GM21515 (cell line): ENCODE measurements at regions not wholly inside any gene's neighbourhood (a gene's known extent, or its start where the extent isn't known, plus 50 kb on each side); places are given as distances from the start of the nearest gene placed in this dataset.
"Not testable (repeated sequence)": the region's sequence is repeated elsewhere in the genome, so short reads cannot be mapped to it uniquely, and the experiment has no call there.

ENCODE experiments used
- ATAC-seq: cut with Tn5 transposase; IDR thresholded peaks from one replicate; pipeline ENCODE4 v1.9.1; 2021; ENCODE audit not compliant: unreplicated experiment

- ATAC-seq = no peak
These were observed 95.6 kb downstream of the RRAGB start for GRCh38 chrX:55813150-55813549.

- ATAC-seq = no peak
These were observed 98.0 kb downstream of the RRAGB start for GRCh38 chrX:55815546-55815945.

- ATAC-seq = no peak
These were observed 98.5 kb downstream of the RRAGB start for GRCh38 chrX:55816023-55816422.

- no peak for ATAC-seq
These were observed 101.3 kb downstream of the RRAGB start for GRCh38 chrX:55818673-55819375.

GRCh38 chrX:55839485-55839884 is 121.9 kb downstream of the RRAGB start:
- no peak for ATAC-seq

- no peak for ATAC-seq
These were observed 124.6 kb downstream of the RRAGB start for GRCh38 chrX:55841962-55842752.

GRCh38 chrX:55866779-55867178 is 149.2 kb downstream of the RRAGB start:
- not testable (repeated sequence) for ATAC-seq

DNA sequence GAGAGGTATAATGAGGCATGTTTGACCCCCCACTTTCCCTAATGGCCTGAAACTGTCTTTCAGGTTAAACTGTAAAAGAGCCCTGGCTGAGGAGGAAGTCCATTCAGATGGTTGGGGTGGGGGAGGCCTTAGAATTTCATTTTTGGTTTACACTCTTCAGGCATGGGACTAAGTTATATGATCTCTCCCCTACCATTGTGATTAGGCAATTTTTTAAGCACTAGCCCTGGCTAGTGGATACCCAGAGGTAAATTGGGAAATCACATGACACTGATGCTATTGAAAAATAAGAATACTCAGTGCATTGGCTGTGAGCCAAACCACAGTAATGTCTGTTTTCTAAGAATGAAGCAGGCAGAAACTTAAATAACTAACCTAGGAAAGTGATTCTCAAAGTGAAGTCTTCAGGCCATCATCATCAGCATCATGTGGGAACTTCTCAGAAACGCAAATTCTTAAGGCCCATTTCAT is 149.7 kb downstream of the RRAGB start:
- peak; percentile 96 for ATAC-seq

GRCh38 chrX:55867708-55868107 is 150.2 kb downstream of the RRAGB start:
- peak; percentile 37 for ATAC-seq

DNA sequence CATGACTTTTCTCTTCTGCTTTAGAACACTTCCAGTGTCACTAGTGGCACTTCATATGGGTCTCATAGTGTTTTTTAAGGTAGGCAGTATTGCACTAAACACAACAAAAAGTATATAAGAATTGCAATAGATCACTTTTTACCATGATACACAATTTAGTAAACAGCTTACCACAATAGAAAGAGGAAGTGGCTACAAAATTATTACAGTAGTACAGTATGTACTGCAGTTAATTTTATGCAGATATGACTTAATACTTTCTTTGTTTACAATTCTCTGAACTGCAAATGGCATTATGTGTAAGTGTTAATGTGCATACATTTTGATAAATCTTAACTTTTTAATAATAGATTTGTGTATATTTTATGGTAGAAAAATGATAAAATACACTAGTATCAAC is 157.3 kb downstream of the RRAGB start:
- ATAC-seq = no peak

DNA sequence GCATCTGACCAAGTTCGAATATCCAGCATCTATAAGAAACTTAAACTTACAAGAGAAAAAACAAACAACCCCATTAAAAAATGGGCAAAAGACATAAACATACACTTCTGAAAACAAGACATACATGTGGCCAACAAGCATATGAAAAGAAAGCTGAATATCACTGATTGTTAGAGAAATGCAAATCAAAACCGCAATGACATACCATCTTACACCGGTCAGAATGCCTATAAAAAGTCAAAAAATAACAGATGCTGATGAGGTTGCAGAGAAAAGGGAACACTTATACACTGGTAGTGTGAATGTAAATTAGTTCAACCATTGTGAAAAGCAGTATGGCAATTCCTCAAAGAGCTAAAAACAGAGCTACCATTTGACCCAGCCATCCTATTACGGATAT is 166.0 kb downstream of the RRAGB start:
- not testable (repeated sequence) for ATAC-seq

DNA sequence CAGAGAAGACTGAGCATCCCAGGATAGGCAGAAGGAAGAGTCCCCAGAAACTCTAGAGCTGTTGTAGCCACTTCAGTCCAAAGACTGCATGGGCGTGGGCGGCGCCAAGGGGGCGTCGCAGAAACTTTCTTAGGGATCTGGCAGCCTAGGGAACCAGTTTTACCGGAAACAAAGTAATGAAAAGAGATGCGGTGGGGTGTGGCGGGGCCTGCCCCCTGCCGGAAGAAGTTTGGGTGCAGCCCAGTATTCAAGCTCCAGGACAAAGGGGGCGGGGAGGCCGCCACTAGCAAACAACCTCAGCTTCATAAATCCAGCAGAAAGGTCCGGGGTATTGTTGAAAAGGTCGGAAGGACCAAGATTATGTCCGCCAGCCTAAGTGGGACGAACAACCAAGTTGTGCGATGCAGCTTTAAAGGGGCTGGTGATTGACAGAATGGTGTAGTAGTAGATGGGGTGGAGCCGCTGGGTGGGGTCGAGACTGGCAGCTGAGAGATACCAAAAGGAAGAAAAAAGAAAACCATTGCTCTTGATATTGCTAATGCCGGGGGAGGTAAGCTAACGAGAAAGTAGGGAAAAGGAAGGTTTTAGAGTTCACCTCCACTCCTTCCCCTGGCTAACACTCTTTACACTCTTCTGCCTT is 190.5 kb downstream of the RRAGB start:
- peak; percentile 88 for ATAC-seq

DNA sequence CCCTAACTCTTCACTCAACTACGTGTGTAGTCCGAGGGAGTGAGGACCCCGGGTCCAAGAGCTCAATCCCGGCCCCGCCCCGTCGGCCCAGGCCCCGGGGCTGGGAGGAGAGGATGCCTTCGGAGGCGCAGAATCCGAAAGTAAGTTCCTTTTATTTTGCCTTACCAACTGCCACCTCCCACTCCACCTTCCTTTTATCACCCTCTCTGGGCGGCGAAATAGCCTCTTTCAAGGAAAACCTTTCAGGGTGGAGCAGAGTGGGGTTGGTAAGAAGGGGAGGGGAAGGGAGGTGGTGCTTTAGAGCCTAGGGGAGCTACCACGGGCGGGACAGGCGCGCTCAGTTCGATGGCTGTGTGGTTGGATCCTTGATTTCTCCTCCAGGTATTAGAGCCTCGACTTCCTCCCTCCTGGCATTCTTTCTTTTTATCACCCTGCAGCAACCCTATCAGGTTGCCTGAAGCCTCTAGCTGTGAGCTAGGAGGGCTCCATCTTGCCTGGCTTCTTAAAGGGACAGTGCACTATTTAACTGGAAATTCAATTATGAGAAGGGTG is 191.2 kb downstream of the RRAGB start:
- peak; percentile 50 for ATAC-seq

DNA sequence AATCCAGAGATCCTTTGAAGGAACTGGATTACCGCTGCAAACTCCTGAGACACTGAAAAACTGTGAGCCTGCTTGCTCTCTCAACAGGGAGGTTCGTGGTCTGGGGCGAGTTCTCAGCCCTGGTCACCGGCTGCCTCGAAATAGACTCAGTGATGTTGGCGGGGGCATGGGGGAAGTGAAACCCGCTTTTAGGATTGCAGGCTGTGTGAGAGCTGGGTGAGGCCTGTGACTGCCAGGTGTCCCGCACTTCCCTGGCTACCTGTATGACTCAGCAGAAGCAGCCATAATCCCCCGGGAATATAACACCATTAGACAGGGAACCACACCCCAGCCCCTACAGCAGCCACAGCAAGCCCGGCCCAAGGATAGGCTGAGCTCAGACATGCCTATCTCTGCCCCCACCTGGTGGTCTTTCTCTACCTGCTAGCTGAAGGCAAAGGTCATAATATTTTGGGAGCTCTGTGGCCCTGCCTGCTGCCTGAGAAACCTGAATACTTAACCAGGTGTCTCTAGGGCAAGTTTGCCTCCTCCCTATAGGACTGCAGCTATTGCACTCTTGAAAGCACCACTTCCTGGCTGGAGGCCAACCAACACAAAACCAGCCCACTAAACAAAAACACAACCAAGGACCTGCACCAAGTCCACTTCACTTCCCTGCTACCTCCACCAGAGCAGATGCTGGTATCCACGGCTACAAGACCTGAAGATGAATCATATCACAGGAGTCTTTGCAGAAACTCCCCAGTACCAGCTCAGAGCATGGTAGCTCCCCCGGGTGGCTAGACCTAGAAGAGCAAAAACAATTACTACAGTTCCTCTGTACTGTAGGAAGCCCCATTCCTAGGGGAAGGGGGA is 202.0 kb downstream of the RRAGB start:
- peak; percentile 93 for ATAC-seq

DNA sequence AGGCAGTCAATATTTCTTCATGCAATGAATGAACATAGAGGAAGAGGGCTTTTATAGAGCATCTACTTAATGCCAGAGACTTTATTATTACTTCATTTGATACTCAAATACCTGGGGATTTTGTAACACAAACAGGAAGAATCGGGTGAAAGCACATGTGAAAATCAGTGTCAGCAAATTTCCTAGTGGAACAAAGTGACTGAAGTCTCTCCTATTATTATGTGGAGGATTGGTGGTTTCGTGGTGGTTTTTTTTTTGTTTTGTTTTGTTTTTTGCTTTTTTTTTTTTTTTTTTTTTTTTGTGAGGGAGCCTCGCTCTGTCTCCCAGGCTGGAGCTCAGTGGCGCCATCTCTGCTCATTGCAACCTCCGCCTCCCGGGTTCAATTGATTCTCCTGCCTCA is 207.0 kb downstream of the RRAGB start:
- ATAC-seq = no peak

GRCh38 chrX:55928529-55928928 is 211.0 kb downstream of the RRAGB start:
- not testable (repeated sequence) for ATAC-seq
